KMS-11 (cell line): ENCODE measurements at regions not wholly inside any gene's neighbourhood (a gene's known extent, or its start where the extent isn't known, plus 50 kb on each side); places are given as distances from the start of the nearest gene placed in this dataset.

Source experiments
- H2AFZ ChIP-seq: fragments of 200-600 bp; sonication (generic); 2 replicates; pipeline ENCODE4 v1.6.1; 2016; ENCODE audit warnings: antibody characterized with exemption, mixed run types, low read depth
- H3K27ac ChIP-seq: fragments of 200-600 bp; sonication (generic); 2 replicates; pipeline ENCODE4 v1.6.1; 2016; ENCODE audit warnings: mild to moderate bottlenecking, mixed run types
- H3K27me3 ChIP-seq: fragments of 200-600 bp; sonication (generic); 2 replicates; pipeline ENCODE4 v1.6.1; 2017; ENCODE audit warnings: mild to moderate bottlenecking, low read depth, mixed run types, moderate library complexity; ENCODE audit not compliant: insufficient read depth
- H3K36me3 ChIP-seq: fragments of 200-600 bp; sonication (generic); 2 replicates; pipeline ENCODE4 v1.6.1; 2017; ENCODE audit warnings: mild to moderate bottlenecking, mixed run types; ENCODE audit not compliant: insufficient read depth
- H3K4me1 ChIP-seq: fragments of 200-600 bp; sonication (generic); 2 replicates; pipeline ENCODE4 v1.6.1; 2016; ENCODE audit warnings: mild to moderate bottlenecking, low read depth, mixed run types; ENCODE audit not compliant: poor library complexity, severe bottlenecking
- H3K4me2 ChIP-seq: fragments of 200-600 bp; sonication (generic); 2 replicates; pipeline ENCODE4 v1.7.0; 2016; ENCODE audit warnings: mild to moderate bottlenecking, mixed run types
- H3K4me3 ChIP-seq: fragments of 200-600 bp; sonication (generic); IDR thresholded peaks from 2 replicates; pipeline ENCODE4 v1.6.1; 2017; ENCODE audit warnings: low read depth, low read length, mixed read lengths; ENCODE audit not compliant: insufficient read depth
- H3K79me2 ChIP-seq: fragments of 200-600 bp; sonication (generic); 2 replicates; pipeline ENCODE4 v1.6.1; 2016; ENCODE audit warnings: low read depth, mixed run types; ENCODE audit not compliant: insufficient read depth
- H3K9ac ChIP-seq: fragments of 200-600 bp; sonication (generic); 2 replicates; pipeline ENCODE4 v1.6.1; 2016; ENCODE audit warnings: mild to moderate bottlenecking, mixed run types
- H4K20me1 ChIP-seq: fragments of 200-600 bp; sonication (generic); 2 replicates; pipeline ENCODE4 v1.6.1; 2016; ENCODE audit warnings: mild to moderate bottlenecking, mixed run types; ENCODE audit not compliant: insufficient read depth
- TF ChIP-seq, protein P1 (sequence below): fragments of 200-600 bp; sonication (generic); conservative IDR thresholded peaks from 2 replicates; pipeline ENCODE4 v1.6.1; 2017; ENCODE audit warnings: low read depth, mild to moderate bottlenecking, antibody characterized with exemption, low read length, moderate library complexity, mixed read lengths

DNA sequence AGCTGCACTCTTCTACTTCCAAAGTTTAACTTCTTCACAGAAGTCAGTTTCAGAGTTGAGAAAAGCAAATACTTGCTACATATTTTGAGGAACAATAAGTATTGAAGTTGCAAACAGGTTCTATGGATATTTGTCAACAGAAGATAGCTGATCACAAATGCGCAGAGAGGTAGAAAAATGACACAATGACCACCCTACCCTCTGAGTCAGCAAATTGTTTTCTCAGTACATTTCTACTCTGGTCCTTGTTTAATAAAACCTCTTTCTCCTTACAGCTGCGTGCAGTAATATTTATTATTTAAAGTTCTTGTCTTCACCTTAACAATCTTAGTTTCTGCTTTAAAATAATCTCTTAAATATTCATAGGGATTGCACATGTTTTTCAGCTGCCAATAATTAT lies 855.1 kb upstream of the CTNND2 start:
- H3K4me3 ChIP-seq: no peak overlapping the region
- no peak overlapping the region for H3K4me2 ChIP-seq
- peaks cover 17% of the 10 kb centered on the region for H3K4me1 ChIP-seq
- TF ChIP-seq, protein P1, sequence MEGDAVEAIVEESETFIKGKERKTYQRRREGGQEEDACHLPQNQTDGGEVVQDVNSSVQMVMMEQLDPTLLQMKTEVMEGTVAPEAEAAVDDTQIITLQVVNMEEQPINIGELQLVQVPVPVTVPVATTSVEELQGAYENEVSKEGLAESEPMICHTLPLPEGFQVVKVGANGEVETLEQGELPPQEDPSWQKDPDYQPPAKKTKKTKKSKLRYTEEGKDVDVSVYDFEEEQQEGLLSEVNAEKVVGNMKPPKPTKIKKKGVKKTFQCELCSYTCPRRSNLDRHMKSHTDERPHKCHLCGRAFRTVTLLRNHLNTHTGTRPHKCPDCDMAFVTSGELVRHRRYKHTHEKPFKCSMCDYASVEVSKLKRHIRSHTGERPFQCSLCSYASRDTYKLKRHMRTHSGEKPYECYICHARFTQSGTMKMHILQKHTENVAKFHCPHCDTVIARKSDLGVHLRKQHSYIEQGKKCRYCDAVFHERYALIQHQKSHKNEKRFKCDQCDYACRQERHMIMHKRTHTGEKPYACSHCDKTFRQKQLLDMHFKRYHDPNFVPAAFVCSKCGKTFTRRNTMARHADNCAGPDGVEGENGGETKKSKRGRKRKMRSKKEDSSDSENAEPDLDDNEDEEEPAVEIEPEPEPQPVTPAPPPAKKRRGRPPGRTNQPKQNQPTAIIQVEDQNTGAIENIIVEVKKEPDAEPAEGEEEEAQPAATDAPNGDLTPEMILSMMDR: no peak
- H3K27me3 ChIP-seq: no peaks in the 10 kb centered on the region
- H2AFZ ChIP-seq: peak overlapping the region; percentile 4; the same call in 1 of the 2 replicates
- no peak overlapping the region for H3K27ac ChIP-seq
- H3K36me3 ChIP-seq: no peaks in the 10 kb centered on the region
- no peak overlapping the region for H3K9ac ChIP-seq
- H4K20me1 ChIP-seq: no peaks in the 10 kb centered on the region; the same call in 1 of the 2 replicates
- H3K79me2 ChIP-seq: no peaks in the 10 kb centered on the region

DNA sequence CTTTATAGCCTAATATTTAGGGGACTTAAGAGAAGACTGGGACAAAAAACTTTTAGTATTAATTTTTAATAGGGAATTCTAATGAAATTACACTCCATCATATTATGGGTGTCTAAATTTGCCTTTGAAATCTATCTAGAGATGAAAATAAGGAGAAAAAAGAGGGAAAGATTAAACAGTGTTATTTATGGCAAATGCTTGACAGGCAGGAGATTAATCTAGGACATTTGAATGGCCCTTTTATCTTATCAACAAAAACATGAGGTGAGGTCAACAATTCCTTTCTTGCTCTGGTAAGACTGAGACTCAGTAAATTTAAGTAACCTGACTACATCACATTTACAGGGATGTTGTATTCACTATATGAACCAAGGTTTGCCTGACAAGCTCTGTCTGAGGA lies 852.8 kb upstream of the CTNND2 start:
- Histone ChIP-seq H3K79me2 (no peaks in the 10 kb centered on the region), H4K20me1 (no peaks in the 10 kb centered on the region; the same call in 1 of the 2 replicates), H3K27me3 (no peaks in the 10 kb centered on the region), H3K9ac (no peak overlapping the region), H3K4me1 (peaks cover 37% of the 10 kb centered on the region), H3K36me3 (no peaks in the 10 kb centered on the region), H3K27ac (no peak overlapping the region), H3K4me3 (no peak overlapping the region), H2AFZ (no peak overlapping the region), H3K4me2 (no peak overlapping the region)
- TF ChIP-seq, protein P1: no peak

DNA sequence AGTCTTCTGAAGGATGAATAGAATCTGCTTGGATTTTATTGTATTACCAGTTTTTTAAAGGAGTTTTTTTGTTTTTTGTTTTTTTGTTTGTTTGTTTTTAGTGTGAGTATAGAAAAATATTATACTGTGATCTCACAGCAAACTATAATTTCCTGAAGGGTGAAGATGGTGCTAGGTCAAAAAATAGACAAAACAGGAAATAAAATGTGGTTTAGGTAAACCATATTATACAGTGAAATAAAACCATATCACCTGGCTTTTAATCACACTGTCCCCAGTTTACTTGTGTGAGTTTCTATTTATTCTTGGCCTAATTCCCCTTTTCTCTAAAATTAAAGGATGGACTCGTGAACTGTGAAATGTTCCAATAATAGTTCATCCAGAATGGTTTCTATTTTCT lies 841.3 kb upstream of the CTNND2 start:
- Histone ChIP-seq H4K20me1 (no peaks in the 10 kb centered on the region), H2AFZ (no peak overlapping the region), H3K4me1 (peaks cover 8% of the 10 kb centered on the region), H3K79me2 (no peaks in the 10 kb centered on the region), H3K4me2 (no peak overlapping the region), H3K4me3 (no peak overlapping the region), H3K27ac (no peak overlapping the region), H3K36me3 (no peaks in the 10 kb centered on the region), H3K9ac (no peak overlapping the region), H3K27me3 (no peaks in the 10 kb centered on the region)
- TF ChIP-seq, protein P1: no peak

DNA sequence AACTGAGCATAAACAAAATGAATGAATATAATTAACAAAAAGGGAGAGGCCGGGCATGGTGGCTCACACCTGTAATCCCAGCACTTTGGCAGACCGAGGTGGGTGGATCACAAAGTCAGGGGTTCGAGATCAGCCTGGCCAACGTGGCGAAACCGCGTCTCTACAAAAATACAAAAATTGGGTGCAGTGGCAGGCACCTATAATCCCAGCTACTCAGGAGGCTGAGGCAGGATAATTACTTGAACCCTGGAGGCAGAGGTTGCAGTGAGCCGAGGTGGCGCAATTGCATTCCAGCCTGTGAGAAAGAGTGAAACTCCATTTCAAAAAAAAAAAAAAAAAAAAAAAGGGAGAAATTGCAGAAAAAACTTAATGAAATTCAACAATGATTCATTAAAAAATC lies 839.3 kb upstream of the CTNND2 start:
- H3K4me2 ChIP-seq: no peak overlapping the region
- no peaks in the 10 kb centered on the region for H4K20me1 ChIP-seq
- H3K36me3 ChIP-seq: no peaks in the 10 kb centered on the region
- H3K4me3 ChIP-seq: no peak overlapping the region
- H2AFZ ChIP-seq: no peak overlapping the region
- TF ChIP-seq, protein P1: no peak
- H3K79me2 ChIP-seq: no peaks in the 10 kb centered on the region
- no peak overlapping the region for H3K9ac ChIP-seq
- H3K27ac ChIP-seq: no peak overlapping the region
- H3K27me3 ChIP-seq: no peaks in the 10 kb centered on the region
- H3K4me1 ChIP-seq: peaks cover 8% of the 10 kb centered on the region
